Inflammatory macrophage treated with lipopolysaccharide for 1 hour (primary cell): ENCODE measurements at regions not wholly inside any gene's neighbourhood (a gene's known extent, or its start where the extent isn't known, plus 50 kb on each side); places are given as distances from the start of the nearest gene placed in this dataset.
"Not testable (repeated sequence)": the region's sequence is repeated elsewhere in the genome, so short reads cannot be mapped to it uniquely, and the experiment has no call there.

Experiments
- DNase-seq, 2 donors: peaks; one replicate each; pipeline ENCODE4 v3.0.0-alpha.2; 2020 to 2022

DNA sequence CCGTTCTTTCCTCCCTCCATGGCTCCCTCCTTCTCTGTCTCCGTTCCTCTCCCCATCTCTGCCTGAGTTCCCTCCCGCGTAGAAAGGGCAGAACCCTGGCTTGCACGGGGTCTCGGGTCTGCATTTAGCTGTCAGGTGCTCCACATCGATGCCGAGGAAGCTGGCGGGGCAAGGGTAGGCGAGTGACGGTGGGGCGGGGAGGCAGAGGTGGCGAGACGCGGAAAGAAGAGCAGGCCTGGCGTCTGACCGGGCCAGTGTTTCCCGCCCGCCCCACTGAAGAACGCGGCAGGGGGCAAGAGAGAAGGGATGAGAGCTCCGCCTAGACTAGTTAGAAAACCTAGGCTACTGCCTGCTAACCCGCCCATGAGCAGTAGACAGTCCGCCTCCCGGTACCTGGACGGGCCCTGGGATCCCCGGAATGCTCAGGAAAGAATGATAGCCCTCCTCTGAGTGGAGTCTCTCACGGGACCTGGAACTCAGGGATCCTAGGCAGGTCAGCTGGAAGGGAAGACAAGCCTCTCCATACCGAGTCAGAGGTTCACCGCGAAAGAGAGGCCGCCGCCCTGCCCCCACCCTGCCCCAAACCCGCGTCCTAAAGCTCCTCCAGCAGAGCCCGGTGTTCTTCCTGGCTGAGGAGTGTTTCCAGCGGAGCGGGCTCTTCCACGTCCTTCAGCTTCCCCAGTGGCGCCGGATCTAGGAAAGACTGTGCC is 357.9 kb upstream of the DEFB115 start:
- DNase-seq: not testable (repeated sequence)

DNA sequence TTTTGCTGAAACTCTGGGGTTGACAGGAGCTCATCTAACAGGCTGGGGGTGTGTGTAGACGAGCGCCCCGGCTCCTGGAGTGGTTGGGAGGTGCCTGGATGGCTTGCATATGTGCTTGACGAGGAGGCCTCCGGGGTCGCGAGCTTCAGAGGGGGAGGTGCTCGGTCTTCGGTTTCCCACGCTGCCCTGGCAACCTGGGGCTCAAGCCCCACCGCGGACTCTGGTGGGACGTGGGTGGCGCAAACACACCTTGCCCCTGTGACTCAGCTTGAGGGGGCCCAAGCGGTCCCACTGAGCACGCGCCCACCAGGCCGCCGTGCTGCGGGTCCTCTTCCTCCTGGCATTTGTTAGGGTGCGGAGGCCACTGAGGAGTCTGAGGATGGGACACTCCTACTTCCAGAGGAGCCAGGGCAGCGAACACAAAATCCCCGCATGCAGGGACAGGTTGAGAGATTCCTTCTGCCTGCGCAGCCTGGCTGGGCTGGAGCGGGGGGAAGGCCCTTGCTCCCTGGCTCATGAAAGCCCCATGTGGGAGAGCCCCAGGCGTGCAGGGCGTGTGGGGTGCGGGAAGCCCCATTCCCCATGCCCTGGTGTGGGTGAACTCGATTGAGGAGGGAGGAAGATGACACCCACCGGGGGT is 357.3 kb upstream of the DEFB115 start:
- DNase-seq: not testable (repeated sequence)

- DNase-seq: not testable (repeated sequence)
Measured at GRCh38 chr20:30905231-30905630, 352.2 kb upstream of the DEFB115 start.

- DNase-seq: no peak
Measured at GRCh38 chr20:30910937-30911725, 346.3 kb upstream of the DEFB115 start.

- DNase-seq: not testable (repeated sequence)
Measured at GRCh38 chr20:30911832-30912660, 345.4 kb upstream of the DEFB115 start.

- not testable (repeated sequence) for DNase-seq
Measured at GRCh38 chr20:30912661-30913026, 344.8 kb upstream of the DEFB115 start.

- not testable (repeated sequence) for DNase-seq
Measured at GRCh38 chr20:30916404-30916803, 341.1 kb upstream of the DEFB115 start.

GRCh38 chr20:30919514-30920188 is 337.8 kb upstream of the DEFB115 start:
- DNase-seq: no peak

DNA sequence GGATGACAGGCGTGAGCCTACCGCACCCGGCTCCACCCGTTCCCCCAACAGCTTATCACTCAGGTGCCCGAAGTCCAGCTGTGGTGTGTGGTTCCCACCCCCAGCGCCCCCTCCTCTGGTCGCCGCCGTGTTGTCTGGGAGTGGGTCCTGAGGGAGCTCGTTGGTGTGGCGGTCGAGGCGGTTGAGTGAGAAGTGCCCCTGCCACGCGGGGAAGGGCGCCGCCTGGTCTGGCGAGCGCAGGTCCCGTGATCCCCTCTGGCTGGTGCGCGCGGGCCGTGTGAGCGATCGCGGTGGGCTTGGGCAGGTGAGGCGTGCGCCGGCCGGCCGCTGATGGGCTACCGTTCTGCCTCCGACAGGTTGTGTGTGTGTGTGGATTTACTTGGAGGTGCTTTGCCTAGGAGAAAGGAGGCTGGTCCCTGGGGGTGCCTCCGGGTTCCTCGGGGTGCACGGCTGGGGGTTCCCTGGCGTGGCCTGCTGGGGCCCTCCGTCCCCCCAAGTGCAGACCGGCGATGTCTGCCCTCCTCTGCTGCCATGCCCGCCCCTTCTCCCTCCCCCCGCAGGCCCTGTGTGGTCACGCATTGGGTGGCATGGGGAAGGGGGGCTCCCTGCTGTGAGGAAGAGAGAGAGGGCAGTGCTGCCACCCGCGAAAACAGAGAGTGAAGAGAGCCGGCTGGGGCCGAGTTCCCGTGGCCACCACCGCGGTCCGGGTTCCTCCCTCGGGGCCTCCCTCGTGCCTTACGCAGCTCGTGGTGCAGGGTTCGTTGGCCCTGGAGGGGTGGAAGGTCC is 336.0 kb upstream of the DEFB115 start:
- no peak for DNase-seq

DNA sequence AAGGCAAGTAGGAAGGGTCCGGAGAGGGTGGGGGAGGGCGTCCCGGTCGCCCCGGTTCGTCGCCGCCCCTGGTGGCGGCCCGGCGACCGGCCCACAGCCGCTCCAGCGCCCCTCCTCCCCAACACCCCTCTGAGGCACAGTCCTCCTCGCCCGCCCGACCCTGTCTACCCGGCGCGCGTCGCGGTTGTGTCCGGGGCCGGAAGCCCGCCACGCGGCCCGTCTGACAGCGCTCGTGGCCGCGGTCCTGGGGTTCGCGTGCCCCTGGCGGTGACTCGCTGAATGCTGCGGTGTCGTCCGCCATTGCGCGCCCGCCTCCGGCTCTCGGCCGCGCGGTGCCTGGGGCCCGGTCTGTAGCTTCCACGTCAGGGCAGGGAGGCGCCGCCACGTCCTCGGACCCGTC is 335.3 kb upstream of the DEFB115 start:
- DNase-seq: no peak

DNA sequence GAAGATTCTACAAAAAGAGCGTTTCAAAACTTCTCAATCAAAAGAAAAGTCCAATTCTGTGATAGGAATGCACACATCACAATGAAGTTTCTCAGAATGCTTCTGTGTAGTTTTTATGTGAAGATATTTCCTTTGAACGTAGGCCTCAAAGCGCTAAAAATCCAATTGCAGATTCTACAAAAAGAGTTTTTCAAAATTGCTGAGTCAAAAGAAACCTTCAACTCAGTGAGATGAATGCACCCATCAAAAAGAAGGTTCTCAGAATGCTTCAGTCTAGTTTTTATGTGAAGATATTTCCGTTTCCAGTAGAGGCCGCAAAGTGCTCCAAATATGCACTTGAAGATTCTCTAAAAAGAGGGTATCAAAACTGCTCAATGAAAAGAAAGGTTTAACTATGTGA is 319.7 kb upstream of the DEFB115 start:
- DNase-seq: no peak

- DNase-seq: no peak
Measured at GRCh38 chr20:30949761-30950160, 307.7 kb upstream of the DEFB115 start.

- DNase-seq: not testable (repeated sequence)
Measured at GRCh38 chr20:30951088-30951487, 306.4 kb upstream of the DEFB115 start.

DNA sequence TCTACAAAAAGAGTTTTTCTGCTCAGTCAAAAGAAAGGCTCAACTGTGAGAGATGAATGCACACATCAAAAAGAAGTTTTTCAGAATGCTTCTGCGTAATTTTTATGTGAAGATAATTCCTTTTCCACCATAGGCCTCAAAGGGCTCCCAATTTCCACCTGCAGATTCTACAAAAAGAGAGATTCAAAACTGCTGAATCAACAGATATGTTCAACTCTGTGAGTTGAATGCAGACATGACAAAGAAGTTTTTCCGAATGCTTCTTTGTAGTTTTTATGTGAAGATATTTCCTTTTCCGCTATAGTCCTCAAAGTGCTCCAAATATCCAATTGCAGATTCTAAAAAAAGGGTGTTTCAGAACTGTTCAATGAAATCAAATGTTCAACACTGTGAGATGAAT is 300.8 kb upstream of the DEFB115 start:
- DNase-seq: not testable (repeated sequence)

DNA sequence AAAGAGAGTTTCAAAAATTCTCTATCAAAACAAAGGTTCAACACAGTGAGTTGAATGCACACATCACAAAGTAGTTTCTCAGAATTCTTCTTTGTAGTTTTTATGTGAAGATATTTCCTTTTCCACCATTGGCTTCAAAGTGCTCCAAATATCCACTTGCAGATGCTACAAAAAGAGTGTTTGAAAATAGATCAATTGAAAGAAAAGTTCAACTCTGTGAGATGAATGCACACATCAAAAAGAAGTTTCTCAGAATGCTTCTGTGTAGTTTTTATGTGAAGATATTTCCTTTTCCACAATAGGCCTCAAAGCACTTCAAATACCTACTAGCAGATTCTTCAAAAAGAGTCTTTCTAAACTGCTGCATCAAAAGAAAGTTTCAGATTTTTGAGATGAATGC is 298.3 kb upstream of the DEFB115 start:
- DNase-seq: not testable (repeated sequence)

DNA sequence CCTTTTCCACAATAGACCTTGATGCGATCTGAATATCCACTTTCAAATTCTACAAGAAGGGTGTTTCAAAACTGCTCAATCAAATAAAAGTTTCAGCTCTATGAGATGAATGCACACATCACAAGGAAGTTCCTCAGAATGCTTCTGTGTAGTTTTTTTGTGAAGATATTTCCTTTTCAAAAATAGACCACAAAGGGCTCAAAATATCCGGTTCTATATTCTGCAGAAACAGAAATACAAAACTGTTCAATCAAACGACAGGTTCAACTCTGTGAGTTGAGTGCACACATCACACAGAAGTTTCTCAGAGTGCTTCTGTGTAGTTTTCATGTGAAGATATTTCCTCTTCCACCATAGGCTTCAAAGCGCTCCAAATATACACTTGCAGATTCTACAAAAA is 293.9 kb upstream of the DEFB115 start:
- DNase-seq: no peak

DNA sequence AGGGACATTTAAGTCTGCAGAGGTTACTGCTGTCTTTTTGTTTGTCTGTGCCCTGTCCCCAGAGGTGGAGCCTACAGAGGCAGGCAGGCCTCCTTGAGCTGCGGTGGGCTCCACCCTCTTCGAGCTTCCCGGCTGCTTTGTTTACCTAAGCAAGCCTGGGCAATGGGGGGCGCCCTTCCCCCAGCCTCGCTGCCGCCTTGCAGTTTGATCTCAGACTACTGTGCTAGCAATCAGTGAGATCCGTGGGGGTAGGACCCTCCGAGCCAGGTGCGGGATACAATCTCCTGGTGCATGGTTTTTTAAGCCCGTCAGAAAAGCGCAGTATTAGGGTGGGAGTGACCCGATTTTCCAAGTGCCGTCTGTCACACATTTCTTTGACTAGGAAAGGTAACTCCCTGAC is 281.6 kb upstream of the DEFB115 start:
- DNase-seq: not testable (repeated sequence)

- DNase-seq: no peak
Measured at GRCh38 chr20:30985386-30985785, 272.1 kb upstream of the DEFB115 start.
